Activated CD4-positive, CD25-positive, alpha-beta regulatory T cell (primary cell): ENCODE measurements at regions not wholly inside any gene's neighbourhood (a gene's known extent, or its start where the extent isn't known, plus 50 kb on each side); places are given as distances from the start of the nearest gene placed in this dataset.
"Not testable (repeated sequence)": the region's sequence is repeated elsewhere in the genome, so short reads cannot be mapped to it uniquely, and the experiment has no call there.

Source experiments
- DNase-seq, 4 experiments: peaks; one replicate each; lab custom pipeline; 2025; lab: John Stamatoyannopoulos, UW

DNA sequence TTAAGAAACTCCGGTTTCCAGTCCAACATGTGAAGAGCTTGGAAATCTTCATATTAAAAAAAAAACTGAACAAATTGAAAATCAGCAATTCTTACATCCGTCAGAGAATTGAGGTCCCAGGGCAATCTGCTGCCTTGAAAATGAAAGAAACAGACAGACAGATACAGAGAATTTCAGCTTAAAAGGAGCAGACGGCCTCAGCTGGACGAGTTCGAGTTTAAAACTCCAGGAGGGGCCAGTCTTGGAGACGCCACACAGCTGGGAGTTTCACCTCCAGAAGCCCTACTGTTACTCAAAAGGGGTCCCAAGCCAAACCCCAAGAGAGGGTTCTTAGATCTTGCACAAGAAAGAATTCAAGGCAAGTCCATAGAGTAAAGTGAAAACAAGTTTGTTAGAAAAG lies 226.5 kb upstream of the ARL4C start:
- DNase-seq: no peak

DNA sequence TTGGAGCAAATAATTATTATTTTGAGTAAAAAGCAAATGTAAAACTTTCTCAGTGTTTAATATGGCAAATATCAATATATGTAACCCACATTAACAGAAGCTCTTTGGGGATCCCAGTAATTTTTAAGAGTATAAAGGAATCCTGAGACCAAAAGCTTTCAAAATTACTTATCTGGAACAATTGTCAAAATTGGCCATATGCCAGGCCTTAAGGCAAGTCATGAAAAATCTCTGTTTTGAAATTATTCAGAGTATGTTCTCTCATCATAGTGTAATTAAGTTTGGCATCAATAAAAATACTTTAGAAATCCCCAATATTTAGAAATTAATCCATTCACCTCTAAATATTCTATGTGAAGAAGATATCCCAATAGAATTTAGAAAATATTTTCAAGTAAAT lies 225.3 kb upstream of the ARL4C start:
- no peak for DNase-seq

DNA sequence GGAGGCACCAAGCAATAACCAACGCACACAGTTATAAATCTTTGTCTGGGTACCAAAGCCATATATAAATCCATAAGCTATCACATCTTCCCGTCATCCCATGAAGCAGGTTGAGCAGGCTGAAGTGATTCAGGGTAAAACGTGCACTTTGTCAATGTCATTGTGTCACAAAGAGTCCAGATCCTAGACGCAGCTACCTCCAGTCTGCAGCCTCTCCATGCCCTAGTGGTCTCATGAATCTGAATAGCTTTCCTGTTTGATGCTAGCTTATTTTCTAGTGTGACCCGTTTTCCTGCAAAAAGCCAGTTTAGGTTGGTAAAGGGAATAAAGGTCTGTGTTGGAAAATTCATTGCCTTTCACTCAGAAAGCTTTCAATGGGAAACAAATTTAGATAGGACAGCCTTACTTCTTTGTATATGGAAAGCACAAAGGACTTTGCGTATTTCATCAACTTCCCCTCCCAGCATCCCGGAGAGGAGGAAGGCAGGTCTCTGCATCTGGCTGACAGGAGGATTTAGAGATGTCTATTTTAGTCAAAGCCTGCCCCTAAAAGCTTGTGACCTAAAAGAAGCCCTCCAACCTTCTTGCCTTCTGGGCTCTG lies 222.3 kb upstream of the ARL4C start:
- no peak for DNase-seq

DNA sequence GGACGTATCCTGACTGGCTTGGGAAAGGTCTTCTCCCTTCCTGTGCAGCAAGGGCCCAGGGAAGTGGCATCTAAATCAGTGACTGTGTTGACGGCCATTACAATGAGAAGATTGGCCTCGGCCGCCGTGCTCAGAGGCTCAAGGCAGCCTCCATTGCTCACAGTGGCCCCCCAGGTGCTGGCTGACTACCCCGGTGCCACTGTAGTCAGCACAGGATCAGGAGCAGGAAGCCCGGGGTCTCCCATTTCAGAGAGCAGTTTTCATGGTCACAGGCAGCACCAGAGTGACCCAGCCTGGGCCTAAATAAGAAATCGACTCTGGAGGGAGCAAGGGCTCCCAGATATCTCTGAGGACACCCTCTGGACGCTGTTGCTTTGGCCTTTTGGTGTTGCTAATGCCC lies 219.4 kb upstream of the ARL4C start:
- no peak for DNase-seq

DNA sequence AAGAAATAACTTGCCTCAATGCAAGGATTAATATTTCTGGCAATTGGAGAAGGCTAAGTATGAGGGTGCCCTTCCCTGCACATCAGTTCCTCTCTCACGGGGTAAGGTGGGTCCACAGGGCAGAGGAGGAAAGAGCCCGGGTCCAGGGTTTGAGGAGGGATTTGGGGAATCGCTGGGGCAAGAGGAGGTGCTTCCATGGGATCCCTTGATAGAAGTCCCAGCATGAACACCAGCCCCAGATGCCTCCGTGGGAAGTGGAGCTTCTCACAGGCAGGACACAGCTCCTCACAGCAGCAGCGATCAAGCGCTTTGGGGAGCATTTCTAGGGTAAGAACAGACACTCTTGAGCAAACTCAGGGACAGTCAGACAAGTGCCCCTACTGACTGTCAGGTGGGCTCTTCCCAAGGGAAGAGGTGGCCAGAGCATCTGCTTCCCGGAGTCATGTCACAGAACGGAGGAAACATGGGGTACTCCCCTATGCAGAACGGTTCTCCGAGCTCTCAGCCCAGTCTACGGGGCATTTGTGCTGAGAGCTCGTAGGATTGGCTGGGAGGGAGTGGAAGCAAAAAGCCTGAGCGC lies 218.9 kb upstream of the ARL4C start:
- DNase-seq: no peak

DNA sequence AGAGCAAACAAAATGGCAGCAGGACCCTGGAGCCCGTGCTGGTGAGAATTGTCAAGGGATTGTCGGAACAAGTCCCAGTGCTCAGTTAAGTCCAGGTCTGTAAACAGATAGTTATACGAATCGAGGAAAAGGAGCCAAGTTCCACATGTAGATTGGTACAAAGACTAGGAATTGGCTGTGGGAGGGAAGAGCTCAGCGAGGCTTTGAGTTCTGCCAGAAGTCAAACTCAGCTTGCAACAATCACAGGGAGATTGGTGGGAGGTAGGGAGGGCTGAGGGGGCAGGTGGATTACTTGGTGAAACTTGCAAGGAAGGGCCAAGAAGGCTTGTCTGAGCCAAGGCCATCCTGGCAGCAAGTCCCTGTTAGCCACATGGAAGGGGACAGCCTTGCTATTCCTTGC lies 217.8 kb upstream of the ARL4C start:
- DNase-seq: no peak

DNA sequence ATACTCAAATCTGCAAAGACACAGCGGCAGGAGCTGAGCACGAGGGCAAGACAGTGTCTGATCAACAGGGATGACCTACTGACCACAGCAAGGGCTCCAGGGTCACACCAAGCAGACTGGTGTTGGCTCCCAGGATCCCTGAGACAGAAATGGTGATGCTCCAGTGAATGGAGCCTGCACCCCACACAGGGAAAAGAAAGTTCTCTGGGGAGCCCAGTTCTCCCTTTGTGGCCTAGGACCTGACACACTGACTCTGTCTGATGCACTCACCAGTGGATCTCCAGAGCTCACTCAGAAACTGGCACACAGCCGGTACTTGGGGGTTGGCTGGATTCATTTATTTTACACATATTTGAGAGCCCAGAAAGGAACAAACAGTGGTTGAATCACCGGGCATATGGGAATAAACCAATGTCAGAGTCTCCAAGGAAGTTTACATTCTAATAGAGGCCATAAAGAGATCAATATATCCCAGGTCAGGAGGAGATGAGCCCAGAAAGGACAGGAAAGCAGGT lies 215.6 kb upstream of the ARL4C start:
- DNase-seq: no peak

DNA sequence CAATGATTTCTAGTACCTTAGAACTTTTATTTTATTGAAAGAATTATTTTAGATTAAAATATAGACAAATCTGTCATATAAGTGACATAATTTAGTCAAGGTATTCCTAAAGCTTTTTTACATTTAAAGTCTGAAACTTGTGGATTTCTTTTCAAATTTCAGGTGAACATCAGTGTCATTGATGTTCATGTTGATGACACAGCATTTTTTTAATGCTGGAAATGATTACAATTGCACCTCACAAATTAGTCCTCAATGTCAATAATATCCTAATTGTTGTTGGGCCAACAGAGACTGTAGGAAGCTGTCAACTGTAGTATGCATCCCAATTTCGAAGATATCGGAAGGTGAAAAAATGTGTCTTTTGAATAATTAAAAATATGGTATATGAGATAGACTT lies 214.4 kb upstream of the ARL4C start:
- DNase-seq: no peak

DNA sequence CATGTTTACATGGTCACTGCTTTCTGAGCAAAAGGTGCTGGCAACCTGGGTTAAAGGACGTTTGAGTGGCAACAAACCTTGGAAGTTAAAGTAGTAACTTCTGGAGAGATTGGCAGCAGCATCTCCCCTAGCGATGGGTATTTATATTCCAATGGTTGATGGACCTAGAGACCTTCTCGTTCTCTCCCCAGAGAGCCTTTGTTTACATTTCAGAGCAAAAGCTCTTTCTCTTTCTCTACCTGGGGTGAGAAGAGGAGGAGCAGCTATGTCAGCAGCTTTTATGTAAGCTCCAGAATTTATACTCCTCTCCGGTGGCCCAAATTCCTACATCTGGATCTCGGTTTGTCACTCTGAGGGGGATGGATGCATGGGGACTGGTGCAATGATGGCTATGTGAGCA lies 213.7 kb upstream of the ARL4C start:
- DNase-seq: no peak

DNA sequence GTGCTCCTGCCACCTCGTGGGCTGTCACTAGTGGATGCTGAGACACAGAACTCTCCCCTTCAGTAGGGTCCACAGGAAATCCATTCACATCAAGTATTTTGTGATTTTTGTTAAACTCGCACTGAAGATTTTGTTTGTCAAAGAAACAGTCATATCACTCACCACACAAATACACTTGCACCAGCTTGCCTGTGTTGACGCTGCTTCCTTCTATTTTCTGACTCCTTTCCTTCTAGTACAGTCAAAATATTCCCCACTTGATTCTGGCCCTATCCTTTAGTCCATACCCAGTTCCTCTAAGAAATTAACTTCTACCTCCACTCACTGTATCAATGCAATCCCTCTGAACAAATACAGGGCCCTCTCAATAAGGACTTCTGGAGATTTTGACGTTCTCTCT lies 213.2 kb upstream of the ARL4C start:
- DNase-seq: no peak

DNA sequence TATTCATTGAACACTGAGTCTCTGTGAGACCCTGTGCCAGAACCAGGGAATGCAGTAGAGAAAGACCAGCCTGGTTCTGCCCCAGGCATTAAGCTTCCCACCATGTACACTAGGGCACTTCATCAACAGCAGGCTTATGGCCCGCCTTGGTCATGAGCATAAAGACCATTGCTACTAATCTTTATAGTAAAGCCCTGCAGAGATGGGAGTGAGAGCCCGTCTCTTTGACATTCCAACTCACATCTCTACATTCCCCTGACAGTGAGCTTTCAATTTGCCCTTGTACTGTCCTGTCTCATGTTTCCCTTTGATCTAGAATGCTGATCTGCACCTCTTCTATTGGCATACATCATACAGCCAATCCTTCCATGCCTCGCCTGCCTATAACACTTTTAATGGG lies 211.8 kb upstream of the ARL4C start:
- DNase-seq: no peak

DNA sequence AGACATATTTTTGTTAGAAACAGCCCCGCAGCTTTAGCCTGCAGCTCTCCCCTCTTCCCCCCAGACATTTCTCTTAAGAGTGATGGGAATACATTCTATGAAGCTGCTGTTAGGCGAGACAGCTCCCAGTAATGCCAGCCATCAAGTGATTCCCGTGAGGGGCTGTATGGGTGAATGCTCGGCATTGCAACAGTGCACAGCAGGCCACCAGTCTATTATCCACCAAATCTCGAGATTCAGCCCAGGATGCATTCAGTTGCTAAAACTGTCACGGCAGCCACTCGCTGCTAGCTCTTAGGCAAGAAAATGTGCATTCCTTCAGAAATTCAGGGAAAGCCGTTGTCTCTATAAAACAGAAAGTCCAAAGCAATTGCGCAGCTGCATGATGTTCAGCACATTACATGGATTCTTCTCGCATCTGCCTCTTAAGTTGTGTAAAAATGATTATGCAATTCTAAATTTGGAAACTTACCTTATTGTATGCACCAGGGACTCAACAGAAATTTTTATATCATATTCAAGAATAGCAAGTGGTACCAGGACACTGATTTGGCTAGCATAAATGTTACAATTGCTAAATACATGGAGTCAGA lies 211.3 kb upstream of the ARL4C start:
- no peak for DNase-seq

DNA sequence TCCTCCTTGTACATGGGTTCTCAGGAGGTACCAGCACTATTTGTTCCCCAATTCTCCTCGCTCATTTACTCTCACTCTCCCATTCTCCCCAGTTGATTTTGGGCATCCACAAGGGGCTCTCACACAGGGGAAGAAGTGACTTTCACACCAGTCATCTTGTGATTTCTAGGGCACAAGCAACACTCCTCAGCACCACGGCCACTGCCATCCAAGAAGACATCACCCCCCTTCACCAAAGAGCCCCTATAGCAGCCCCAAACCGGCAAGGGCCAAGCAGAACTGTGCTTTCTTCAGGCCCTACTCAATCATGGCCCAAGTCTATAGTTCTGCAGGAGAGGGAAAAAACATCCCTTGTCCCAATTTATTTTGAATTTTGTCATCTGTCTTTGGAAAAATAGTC lies 209.2 kb upstream of the ARL4C start:
- no peak for DNase-seq

DNA sequence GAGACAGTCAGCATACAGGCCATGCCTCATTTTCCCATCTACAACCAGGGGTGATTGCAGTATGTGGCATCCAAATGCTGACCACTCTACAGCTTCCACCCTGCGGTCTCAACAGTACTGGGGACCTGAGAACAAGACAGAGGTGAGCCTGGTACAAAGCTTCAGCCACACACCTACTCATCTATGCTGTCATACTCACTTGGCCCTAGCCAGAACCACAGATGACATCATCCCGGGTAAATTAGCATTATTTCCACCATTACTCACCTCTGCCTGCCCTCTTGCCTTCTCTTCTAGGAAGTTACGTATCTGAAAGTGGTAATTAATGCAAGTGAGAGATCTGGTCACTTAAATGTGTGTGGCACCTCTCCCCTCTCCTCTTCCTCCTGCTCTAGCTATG lies 208.2 kb upstream of the ARL4C start:
- DNase-seq: no peak

DNA sequence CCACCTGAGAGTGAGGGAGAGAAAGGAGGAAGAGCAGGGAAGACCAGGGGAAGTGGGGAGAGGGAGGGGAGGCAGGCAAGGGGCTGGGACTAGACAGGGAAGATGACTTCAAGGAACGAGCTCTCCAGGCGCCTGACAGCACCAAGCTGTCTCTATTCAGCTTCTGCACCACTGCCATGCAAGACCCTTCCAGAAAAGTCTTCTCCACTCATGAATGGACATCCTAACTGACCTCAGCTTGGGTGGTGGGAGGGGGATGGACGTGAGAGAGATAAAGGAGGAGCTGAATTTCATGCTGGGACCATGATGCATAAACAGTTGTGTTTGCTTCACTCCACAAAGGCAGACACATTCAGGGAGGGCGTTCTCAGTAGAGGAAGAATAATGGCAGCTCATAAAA lies 206.4 kb upstream of the ARL4C start:
- DNase-seq: no peak

DNA sequence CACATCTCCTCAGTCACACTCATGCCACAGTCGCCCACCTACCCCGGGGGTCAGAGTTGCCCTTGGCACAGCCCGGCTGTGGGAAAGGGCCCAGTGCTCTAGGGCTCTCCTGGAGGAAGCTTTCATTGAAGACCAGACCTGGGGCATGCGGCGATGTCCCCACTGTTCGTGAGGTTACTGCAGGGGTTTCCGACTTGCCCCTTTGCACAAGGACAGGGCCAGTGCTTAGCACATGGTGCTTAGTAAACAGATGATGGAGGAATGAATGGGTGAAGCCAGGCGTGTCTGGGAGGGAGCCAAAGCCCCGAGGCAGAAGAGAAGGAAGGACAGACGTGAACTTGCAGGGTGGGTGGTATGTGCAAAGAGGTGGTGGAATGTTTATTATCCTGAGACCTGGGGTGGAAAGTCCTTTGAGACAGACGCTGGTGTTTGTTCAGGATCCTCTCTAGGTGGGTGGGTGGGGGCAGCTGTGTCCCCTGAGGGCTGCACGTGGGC lies 205.9 kb upstream of the ARL4C start:
- DNase-seq: no peak

DNA sequence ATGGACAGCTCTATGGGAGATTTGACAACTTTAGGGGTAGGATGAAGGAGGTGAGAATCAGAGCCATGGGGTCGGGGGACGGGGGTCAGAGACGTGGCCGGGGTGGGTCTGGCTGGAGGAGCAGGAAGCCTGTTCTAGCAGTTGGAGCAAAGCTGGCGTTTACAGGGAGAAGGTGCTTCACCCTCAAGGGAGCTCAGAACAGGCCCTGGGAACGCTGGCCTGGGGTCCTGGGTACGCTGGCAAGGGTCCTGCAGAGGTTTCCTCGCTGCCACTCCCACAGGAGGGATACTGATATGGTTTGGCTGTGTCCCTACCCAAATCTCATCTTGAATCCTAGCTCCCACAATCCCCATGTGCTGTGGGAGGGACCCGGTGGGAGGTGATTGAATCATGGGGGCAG lies 205.0 kb upstream of the ARL4C start:
- DNase-seq: no peak

DNA sequence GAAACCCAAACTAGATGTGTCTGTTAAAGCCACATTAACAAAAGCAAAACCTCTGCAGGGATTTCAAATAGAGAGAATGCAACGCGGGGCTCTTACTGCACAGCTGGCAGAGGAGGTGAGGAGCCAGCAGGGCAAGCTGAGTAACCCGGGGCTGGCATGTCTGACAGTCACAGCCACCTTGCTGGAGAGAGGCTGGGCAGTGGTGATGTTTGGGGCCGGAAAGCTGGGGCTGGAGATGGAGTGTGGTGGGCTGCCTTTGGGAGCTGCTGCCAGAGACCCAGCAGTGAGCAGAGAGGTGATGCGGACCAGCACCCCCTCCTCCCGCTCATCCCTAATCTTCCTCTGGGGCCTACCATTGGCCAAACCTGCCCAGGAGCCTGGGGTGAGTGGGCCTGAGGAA lies 204.5 kb upstream of the ARL4C start:
- DNase-seq: no peak

DNA sequence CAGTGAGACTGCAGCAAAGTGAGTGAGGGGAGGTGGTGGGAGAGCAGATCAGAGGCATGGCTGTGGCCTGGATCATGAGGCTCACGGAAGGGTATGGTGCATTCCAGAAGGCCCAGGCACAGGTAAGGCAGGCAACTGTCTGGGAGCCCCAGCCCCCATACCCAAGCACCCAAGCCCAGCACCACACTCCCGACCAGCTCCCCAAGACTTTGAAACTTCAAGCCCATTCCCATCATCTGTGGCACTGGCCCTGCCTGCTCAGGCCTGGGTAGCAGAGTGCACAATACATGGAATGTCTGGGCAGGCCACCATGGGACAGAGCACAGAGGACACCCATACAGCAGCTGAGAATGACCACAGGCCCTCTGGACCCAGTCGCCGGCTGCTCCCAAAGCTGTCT lies 202.6 kb upstream of the ARL4C start:
- DNase-seq: no peak

DNA sequence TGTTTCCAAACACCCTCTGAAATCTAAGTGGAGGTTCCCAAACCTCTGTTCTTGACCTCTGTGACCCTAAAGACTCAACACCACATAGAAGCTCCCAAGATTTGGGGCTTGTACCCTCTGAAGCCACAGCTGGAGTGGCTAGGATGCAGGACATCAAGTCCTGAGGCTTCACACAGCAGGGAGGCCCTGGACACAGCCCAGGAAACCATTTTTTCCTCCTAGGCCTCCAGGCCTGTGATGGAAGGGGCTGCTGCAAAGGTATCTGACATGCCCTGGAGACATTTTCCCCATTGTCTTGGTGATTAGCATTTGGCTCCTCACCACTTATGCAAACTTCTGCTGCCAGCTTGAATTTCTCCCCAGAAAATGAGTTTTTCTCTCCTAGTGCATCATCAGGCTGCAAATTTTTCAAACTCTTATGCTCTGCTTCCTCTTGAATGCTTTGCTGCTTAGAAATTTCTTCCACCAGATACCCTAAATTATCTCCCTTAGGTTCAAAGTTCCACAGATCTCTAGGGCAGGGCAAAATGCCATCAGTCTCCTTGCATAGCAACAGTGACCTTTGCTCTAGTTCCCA lies 200.5 kb upstream of the ARL4C start:
- not testable (repeated sequence) for DNase-seq

DNA sequence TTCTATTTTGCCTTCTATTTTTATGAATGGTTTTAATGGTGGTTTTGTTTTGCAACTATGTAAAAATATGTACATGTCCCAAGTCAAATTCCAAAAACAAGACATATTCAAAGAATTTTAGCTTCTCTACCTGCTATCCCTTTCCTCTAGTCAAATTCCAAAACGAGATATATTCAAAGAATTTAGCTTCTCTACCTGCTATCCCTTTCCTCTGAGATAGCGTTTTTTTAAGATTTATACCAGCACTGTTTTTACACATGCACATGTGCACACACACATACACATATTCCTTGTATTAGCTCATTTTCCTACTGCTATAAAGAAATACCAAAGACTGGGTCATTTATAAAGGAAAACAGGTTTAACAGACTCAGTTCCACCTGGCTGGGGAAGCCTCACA lies 199.1 kb upstream of the ARL4C start:
- DNase-seq: no peak

DNA sequence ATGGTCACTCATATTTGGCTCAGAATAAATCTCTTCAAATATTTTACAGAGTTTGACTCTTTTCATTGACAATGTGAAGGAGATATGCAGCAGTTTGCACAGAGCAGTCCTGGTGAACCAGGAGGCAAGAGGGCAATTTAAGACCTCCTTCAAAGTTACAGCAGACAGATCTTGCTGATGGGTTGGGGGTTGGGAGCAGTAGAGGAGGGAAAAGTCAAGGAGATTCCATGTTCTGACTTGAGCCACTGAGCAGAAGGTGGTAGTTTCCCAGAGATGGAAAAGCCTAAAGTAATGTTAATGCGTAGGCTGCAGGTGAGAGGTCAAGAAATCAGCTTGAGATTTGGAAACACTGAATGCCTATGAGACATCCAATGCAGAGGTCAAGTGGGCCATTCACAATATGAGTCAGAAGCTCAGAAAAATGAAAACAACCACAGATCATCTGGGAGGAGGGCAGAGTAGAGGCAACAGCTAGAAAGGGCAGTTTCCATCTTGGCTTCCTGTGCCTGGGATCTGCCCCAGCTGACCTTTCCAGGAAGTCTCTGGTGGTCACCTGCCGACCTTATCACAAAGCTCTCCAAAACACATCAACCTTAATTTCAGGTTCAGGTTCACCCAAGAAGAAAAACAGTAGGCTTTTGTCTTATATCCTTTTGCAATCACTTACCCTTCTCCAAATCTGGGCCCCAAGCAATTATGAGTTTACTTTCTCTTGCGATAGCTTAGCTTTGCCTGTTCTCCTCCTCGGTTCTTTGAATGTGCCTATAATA lies 197.5 kb upstream of the ARL4C start:
- DNase-seq: no peak
